ENCODE measurements at regions not wholly inside any gene's neighbourhood (a gene's known extent, or its start where the extent isn't known, plus 50 kb on each side); places are given as distances from the start of the nearest gene placed in this dataset.

GRCh38 chrX:144801786-144802185 is 445.5 kb upstream of the SPANXN1 start:
- WGBS, 2 donors = 91 to 98% methylated on average over 4 of the region's 4 CpGs

GRCh38 chrX:144809025-144809424 is 438.3 kb upstream of the SPANXN1 start:
- no peaks in the 10 kb centered on the region for H3K9me3 ChIP-seq

More at GRCh38 chrX:144801786-144802185, 445.5 kb upstream of the SPANXN1 start:
- H3K4me3 ChIP-seq (replicated peaks in 1 of 3) = no peak overlapping the region
- no peak for DNase-seq
- intact Hi-C loops (cut with DNase I) = no loop called here
- no peak overlapping the region for H3K27ac ChIP-seq
- no peaks in the 10 kb centered on the region for H3K9me3 ChIP-seq
- H3K27me3 ChIP-seq = no peaks in the 10 kb centered on the region
- H3K4me1 ChIP-seq = no peaks in the 10 kb centered on the region
- H3K36me3 ChIP-seq = no peaks in the 10 kb centered on the region
- TF ChIP-seq CTCF (IDR thresholded peaks at IDR 0.05) = no peak
- no peak for TF ChIP-seq POLR2A (IDR thresholded peaks at IDR 0.05)

GRCh38 chrX:144810539-144810938 is 436.8 kb upstream of the SPANXN1 start:
- no peaks in the 10 kb centered on the region for H3K4me1 ChIP-seq
- no peak for DNase-seq
- no peak overlapping the region for H3K27ac ChIP-seq
- no peak overlapping the region for H3K4me3 ChIP-seq (replicated peaks in 1 of 3)
- H3K27me3 ChIP-seq = no peaks in the 10 kb centered on the region
- 70 to 83% methylated on average over 1 of the region's 1 CpG for WGBS, 2 donors
- TF ChIP-seq POLR2A (IDR thresholded peaks at IDR 0.05) (no peak), CTCF (IDR thresholded peaks at IDR 0.05) (no peak)
- intact Hi-C loops (cut with DNase I) = no loop called here
- no peaks in the 10 kb centered on the region for H3K36me3 ChIP-seq
- no peaks in the 10 kb centered on the region for H3K9me3 ChIP-seq

More at GRCh38 chrX:144809025-144809424, 438.3 kb upstream of the SPANXN1 start:
- H3K4me3 ChIP-seq (replicated peaks in 1 of 3) = no peak overlapping the region
- no peak for TF ChIP-seq CTCF (IDR thresholded peaks at IDR 0.05)
- TF ChIP-seq POLR2A (IDR thresholded peaks at IDR 0.05) = no peak
- no peaks in the 10 kb centered on the region for H3K27me3 ChIP-seq
- no peak overlapping the region for H3K27ac ChIP-seq
- no peak for DNase-seq
- intact Hi-C loops (cut with DNase I) = no loop called here
- no peaks in the 10 kb centered on the region for H3K4me1 ChIP-seq
- H3K36me3 ChIP-seq = no peaks in the 10 kb centered on the region

GRCh38 chrX:144819406-144819805 is 427.9 kb upstream of the SPANXN1 start:
- Histone ChIP-seq H3K4me3 (replicated peaks in 1 of 3) (no peak overlapping the region), H3K27me3 (no peaks in the 10 kb centered on the region), H3K36me3 (no peaks in the 10 kb centered on the region), H3K9me3 (no peaks in the 10 kb centered on the region), H3K27ac (no peak overlapping the region), H3K4me1 (no peaks in the 10 kb centered on the region)
- intact Hi-C loops (cut with DNase I) = no loop called here
- TF ChIP-seq POLR2A (IDR thresholded peaks at IDR 0.05) = no peak
- TF ChIP-seq CTCF (IDR thresholded peaks at IDR 0.05) = no peak
- DNase-seq = no peak

GRCh38 chrX:144840616-144841015 is 406.7 kb upstream of the SPANXN1 start:
- TF ChIP-seq CTCF (IDR thresholded peaks at IDR 0.05) (no peak), POLR2A (IDR thresholded peaks at IDR 0.05) (no peak)
- H3K4me1 ChIP-seq = no peaks in the 10 kb centered on the region
- intact Hi-C loops (cut with DNase I) = no loop called here
- WGBS, 2 donors = 30 to 47% methylated on average over 1 of the region's 1 CpG
- no peak overlapping the region for H3K4me3 ChIP-seq (replicated peaks in 1 of 3)
- H3K27ac ChIP-seq = no peak overlapping the region
- no peak for DNase-seq
- H3K36me3 ChIP-seq = no peaks in the 10 kb centered on the region
- H3K27me3 ChIP-seq = peaks cover 3% of the 10 kb centered on the region
- H3K9me3 ChIP-seq = no peaks in the 10 kb centered on the region

Data from thyroid gland (tissue), 4 donors.